NOMO-1 treated with DMSO at 0.1 percent for 48 hours (cell line): ENCODE measurements at regions not wholly inside any gene's neighbourhood (a gene's known extent, or its start where the extent isn't known, plus 50 kb on each side); places are given as distances from the start of the nearest gene placed in this dataset.
"Not testable (repeated sequence)": the region's sequence is repeated elsewhere in the genome, so short reads cannot be mapped to it uniquely, and the experiment has no call there.

Experiments used
- DNase-seq: peaks from one replicate; lab custom pipeline; 2025; ENCODE audit not compliant: unreplicated experiment; lab: John Stamatoyannopoulos, UW

DNA sequence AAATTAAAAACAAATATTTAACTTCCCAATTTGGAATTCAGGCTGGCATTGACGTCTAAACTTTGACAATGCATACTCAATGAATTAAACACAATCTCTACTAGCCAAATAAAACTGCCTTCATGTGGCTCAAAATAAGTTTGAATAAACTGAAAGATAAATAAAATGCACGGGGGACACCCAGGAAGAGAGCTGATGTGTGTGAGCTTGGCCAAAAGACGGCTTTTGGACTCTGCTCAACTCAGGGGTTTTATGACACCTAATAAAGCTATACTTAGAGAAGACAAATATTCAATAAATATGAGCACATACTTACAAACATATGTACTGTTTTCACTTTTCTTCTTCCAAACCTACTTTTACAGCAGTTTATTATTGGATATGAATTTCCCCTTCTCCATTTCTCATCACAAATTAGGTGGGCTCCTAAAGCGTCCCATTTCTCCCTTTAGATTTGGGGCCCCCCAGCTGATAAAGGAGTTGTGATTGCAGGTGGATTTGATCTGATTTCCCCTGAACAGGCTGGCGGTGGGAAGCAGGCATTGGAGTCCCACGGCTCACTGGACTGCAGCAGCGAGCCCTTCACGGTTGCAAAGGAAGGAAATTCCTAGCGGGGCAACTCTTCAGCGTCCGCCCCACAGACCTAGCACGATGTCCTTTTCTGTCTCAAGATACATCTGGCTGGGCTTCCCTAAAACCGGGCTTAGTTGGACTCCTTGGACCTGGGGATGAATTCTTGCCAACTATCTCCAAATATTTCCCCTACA, 79.6 kb downstream of the INSIG1 start:
- no peak for DNase-seq

DNA sequence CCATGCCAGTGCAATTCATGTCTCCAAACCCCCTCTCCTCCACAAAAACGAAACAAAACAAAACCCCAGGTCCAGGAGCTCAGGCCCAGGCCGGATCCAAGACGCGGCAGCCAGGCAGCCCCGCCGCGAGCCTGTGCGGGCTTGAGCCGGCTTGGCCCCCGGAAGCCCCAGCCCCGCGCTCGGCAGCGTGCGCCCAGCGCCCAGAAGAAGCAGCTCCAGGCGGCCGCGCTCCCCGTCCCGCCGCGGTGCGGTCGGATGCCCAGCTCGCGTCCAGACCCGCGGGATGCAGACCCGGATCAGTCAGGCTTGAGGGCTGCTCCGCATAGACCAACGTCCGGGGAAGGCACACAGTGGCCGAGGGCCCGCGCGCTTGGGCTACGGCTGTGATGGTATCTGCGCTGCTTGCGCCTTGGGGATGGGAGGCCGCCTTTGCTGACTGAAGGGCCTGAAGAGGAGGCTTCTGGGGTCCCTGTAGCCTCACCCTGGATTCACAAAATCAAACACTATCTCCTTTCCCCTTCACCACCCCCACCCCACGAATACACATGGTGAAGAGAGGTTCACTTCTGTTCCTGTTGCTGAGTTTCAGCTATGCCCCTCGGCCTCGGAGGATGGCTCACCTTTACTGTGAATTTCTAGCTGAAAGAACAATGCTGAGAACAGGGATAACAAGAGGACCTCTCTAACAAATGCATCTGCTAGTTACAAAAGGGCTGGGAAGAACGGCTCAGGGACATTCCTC, 79.9 kb upstream of the EN2 start:
- no peak for DNase-seq

DNA sequence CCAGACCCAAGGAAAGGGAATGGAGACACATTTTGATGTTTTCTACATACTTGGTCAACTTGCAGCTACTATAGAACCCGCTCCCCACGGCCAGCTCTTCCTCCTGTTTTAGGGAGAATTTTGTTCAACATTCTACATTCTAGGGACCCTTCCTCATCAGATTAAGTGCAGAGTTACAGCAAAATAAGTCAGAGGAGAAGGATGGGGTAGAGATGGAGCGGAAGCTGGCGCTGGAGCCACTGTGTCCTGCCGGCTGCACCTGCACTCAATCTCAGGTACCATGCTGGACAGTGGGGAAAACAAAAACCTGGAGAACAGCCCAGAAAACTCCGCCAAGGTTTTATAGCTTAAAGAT, 79.4 kb upstream of the EN2 start:
- DNase-seq = no peak

DNA sequence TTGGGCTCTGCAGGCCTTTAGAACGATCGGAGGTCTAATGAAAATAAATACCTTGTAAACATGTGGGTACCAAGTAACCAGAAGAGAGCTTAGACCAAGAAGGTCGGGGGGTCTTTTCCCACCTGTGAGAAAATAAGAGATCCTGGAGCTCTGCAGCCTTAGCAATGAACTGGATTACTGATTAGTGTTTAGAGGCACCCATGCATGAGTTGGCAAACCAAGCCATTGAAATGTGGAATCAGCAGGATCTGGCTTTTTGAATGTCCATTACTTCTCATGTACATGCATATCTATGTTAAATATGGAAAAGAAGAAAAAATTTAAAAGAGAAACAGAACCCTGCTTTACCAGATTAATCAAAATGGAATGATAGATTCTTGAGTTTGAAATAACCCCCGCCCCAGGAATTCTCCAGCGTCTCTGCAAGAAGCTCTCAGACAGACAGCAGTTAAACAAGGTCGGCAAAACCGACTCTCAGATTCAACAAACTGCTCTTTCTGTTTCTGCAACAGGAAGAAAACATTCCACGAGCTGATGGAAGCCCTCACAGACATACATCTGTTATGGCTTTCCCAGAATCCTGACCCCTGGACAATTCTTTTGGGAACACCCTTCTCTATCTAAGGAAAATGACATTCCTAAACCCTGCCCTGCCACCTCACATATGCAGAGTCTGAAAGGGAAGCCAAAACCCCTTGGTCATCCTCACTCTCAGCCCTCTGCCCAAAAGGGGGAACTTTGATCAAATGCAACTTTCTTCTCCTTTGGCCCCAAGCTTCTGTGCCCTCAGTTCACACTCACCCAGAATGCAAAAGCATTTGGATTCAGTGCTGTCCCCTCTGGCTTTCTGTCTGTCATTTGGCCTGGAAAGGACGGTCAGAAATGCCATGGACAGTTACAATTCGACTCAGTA, 78.7 kb upstream of the EN2 start:
- DNase-seq = no peak

DNA sequence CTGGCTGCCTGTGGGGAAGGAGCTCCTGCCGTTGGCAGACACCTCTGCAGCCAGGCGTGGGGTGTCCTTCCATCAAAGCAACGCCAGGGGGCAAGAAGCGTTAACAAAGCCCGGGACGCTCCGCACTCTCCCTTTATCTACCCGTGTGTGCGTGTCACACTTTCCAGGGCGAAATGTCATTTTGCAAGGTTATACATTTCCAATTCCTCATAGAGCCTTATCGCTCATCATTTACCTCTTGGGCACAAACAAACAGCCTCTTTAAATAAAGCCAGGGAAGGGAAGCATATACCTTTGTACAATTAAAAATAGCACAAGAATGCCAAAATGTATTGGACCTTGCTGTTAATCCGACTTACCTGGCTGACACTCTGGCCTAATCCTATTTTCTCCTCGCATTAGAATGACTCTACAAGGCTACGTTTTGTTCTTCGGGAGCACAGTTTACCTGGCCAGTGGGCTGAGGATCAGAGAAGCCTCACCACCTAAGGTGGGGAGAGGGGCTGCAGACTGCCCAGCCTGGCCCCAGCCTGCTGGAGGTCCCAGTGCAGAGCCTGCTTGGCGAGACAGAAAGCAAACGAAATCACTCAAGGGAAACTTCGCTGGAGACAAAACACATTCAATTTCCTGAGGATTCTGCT, 77.6 kb upstream of the EN2 start:
- peak; percentile 23 for DNase-seq

DNA sequence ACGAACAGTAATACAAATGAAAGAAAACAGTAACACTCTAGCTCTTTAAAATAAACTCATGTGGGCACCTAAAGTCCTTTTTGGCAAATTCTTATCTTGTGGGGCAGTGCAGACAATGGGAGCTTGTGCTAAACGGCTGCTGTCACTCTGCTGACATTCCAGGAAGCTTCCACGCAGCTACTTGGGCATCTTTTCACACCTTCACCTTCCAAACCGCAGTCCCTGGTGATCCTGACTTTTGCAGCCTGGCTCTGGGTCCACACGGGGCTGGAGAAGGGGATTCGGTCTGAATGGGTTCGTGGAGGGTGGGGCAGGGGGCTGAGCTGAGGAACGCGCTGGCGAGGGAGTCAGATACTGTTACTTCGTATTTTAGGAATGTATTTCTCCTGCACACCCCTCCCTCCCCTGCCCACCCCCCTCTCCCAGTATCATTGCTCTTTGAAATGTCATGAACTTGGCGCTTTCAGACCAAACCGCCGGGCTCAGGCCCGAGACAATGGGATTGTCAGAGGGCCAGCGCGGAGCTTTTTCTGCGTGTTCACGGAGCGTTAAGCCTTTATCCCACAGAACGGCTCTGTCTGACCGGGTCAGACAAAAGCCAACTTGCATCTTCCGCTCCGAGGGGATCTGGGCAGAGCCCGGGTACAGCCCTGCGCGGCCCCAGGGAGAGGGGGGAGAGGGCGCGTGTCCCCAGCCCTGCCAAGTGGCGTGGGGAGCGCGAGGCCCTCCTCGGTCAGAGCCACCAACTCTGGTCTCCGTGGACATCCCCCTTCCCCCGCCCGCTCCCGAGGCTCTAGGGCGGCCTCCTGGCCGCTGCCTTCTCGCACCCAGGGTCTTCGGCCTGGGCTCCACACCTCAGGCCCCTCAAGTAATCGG, 76.7 kb upstream of the EN2 start:
- DNase-seq = no peak

DNA sequence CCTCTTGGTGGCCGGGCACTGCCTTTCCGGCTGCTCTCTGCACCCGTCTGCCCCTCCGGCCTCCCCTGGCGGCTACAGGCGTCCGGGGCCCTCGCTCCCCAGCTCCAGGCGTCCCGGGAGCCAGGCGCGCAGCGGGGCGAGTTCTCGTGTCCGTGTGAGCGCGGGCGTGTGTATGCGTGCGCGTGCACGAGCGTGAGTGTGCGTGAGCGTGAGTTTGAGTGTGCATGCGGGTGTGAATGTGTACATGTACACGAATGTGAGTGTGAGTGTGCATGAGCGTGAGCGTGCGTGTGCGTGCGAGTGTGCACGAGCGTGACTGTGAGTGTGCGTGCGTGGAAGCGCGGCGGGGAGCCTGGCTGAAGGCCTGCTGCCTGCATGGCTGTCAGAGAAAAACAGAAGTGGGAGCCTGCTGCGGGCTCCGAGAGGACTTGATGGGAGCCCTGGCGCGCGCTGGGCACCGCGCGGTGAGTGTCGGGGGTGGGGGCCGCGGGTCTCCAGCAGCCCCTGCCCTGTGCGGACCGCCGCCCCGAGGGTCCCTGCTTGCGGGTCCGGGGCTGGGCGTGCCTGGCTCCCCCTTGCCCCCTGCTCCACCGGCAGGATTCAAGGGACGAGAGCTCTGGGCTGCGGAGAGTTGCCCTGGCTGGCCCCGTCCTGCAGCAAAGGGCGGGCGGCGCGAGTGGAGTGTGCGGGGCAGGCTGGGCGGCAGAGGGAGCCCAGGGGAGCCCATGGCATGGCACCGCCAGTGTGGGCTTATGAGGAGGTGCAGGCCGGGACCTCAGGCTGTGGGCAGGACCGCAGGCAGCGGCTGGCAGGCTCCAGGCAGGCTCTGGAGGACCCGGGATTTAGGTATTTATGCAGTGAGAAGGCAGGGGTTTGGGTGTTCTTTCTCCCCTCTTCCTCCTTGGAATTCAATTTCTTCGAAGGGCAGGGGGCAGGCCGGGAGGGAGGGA, 75.8 kb upstream of the EN2 start:
- no peak for DNase-seq

DNA sequence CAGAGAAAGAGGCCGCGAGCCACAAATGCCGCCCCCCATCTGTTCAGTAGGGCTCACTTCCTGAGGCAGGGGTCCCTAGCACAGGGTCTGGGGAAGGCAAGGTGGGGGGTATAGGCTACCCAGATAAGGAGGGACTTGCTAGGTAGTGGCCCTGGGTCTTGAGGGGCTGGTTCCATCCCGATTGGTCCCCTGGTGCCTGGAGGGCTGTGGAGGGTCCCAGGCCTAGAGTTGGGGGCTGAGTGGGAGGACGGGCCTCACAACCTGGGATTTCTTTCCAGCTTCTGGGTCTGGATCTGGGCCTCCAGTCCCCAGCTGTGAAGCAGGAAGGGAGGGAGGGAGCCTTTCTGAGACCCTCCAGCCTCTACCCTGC, 75.1 kb upstream of the EN2 start:
- no peak for DNase-seq

DNA sequence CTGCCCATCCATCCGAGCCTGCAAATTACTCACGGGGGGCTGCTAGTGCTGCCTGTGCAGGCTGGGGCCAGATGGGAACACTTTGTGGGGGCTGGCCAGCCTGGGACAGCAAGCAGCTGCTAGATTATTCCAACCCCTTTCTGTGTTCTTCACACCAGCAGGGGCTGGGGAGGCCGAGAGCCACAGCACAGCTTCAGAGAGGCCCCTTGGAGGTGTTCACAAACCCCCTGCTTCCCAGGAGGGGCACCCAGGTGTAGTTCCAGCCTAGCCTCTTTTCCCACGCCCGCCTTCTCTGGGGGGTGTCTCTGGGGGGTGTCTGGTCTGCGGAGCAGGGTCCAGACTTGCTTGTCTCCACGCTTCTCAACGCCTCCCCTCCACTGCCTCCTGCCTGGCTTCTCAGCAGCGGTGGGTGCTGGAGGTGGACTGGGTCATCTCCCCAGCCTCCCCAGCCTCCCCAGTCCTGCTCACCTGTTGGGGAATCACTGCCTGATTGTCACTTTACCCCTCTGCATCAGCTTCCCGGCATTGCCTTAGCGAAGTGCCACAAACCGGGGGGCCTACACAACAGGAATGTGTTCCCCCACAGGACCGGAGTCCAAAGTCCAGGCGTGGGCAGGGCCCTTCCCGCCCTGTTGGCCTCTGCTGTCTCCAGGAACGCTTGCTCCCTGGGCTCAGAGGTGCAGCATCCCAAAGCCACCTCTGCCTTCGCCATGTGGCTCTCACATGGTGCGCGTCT, 74.0 kb upstream of the EN2 start:
- no peak for DNase-seq

DNA sequence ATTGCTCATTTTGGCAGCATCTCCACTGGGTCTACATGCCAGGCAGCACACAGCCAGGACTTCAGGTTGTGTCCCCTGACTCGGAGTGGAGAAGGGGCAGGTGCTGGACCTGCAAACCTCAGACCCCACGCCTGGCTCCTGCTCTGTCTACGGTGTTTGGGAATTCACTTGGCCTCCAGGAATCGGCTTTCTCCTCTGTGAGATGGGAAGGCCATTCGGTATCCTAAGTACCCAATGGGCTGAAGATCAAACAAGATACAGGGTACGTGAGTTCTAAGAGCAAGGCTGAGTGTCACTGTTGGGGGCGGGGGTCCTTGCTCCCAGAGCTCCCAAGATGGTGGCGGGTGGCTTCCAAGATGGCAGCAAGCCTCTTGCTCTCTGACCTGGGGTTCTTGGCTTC, 73.2 kb upstream of the EN2 start:
- DNase-seq = no peak

DNA sequence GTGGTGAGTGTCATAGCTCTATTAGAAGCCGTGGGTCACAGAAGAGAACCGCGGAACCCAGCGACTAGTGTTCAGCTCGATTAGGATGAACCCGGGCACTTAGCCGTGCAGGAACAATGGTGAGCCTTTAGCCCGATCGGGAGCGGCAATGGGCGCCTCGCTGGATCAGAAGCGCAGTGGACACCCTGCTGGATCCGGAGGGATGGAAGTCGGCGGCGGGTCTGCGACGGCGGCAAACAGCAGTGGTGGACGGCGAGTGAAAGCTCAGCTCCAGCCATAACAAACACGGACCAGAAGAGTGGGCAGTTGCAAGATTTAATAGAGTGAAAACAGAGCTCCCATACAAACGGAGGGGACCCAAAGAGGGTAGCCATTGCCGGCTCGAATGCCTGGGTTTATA, 72.7 kb upstream of the EN2 start:
- DNase-seq = not testable (repeated sequence)

DNA sequence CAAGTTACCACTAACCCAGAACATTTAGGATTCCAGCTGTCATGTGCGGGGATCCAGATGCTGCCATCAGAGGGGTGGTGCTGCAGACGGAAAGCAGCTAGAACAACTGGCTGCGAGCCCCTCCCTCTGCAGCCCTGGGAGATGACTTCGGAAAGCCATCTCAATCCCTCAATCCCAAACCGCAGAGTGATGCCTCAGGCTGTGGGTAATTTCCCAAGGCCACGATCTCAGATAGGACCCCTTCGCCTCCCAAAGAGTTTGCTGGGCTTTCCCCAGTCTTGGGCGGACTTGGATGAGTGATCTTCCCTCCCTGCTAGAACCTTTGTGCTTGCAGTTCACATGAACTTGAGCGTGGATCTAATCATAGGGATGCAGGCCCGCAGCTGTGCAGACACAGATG, 71.3 kb upstream of the EN2 start:
- no peak for DNase-seq

DNA sequence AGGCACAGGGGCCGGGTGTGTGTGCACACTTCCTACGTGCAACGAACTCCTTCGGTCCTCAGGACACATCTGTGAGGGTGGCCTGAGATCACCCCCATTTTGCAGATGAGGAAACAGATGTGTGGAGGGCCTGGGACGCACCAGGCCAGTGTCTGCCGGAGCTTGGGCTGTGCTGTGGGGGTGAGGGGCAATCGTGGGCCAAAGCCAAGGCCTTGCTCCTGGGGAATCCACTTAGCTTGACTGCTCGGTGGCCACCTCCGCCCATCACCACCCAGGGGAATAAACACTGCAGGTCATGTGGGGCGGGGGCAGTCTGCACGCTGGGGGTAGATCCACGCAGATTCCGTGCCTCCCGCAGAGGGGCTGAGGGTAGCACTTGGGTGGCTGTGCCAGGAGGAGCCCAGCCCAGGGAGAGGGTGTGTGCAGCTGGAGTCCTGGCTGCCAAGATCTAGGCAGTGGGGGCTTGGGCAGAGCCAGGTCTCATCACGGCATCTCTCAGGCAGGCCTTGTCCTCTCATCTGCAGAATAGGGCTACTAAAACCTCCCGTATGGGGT, 70.8 kb upstream of the EN2 start:
- no peak for DNase-seq

DNA sequence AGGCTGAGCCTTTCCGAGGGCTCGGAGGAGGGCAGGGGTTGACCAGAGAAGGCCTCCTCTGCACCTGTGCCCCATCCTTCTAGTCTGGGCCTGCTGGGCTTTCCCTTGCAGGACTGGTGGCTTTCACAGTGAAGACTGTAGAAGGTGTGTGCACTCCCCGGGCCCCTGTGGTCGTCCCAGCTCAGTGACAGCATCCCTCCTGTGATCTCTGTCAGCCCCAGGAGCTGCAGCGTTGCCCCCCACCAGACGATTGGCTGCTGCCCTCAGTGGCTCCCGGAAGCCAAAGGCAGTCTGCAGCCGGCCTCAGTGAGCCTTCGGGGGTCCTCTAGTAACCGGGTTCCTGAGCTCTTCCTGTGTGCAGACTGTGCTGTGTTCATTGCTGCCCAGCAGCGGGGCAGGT, 69.4 kb upstream of the EN2 start:
- no peak for DNase-seq

DNA sequence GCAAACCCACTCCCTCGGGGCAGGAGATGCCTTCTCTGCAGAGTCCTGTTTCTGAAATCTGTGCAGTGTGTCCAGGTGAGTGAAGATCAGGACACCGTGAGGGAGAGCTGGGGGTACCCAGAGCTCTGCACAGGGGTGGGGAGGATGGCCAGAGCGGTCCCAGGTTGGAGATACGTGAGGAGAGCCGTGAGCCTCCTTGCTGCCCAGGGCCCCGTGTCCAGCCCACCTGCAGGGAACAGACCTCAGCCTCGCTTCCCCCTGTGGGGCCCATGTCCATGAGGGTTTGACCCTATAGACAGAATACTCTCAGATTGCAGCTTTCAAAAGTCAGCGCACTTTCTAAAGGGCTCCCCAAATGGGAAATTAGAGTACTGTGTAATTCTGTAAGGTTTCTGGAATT, 66.5 kb upstream of the EN2 start:
- no peak for DNase-seq

DNA sequence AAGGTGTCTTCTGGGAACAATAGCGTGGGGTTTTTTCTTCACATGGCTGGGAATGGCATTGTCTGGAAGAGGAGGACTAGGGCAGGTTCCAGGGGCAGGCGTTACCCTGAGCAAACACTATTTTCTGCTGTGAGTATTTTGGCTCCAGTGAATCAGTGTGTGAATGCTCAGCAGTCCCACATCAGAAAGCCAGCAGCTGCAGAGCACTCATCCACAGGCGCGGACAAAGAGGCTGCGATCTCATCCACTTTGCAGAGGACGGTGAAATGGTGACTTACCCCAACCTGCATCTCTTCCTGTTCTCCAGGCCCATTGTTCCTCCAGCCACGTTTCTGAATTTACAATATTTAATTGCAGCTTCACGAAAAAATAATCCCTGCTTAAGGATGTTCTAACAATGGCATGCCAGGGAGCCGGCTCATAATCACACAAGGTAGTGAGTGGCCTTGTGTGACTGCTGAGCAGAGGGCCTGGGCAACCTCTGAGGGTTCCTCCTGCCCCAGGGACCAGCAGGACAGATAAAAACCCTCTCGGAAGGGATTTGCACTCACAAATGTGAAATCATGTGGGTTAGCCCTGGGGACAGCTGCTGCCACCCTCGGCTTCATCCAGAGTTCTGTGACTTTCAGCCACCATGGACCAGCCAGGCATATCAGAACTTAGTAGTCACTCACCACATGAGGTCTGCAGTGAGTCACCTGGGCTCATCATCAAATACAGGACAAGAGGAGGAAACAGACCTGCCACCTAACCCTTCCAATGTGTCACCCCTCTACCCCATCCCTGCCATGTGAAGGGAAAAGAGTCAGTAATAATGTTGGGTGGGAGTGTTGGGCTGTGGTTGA, 65.0 kb upstream of the EN2 start:
- DNase-seq = no peak

DNA sequence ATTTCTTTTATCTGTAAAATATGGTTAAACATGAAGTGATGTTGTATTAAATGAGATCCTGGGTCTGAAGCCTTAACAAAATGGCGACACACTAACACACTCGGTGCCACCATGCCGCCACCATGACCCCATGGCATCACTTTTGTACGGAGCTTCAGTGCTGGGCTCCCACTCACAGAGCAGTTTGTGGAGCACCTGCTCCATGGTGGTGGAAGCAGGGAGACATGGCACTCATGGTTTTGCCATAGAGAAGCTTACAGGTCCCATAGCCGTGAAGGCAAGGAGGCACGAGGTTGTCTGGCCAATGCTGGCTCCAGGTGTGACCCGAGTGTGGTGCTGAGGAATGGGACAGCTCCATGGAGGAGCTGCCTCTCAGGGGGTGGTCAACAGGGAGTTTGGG, 63.5 kb upstream of the EN2 start:
- DNase-seq = no peak
